K562 (cell line): ENCODE measurements at regions not wholly inside any gene's neighbourhood (a gene's known extent, or its start where the extent isn't known, plus 50 kb on each side); places are given as distances from the start of the nearest gene placed in this dataset.
A peak's percentile ranks its signal among the peaks of the same experiment; 100 is the strongest.

ENCODE experiments used
- ATAC-seq: fragments of 200-7000 bp; cut with Tn5 transposase; 3 replicates; pipeline ENCODE4 v1.9.1; 2020; ENCODE audit warnings: moderate library complexity
- BruUV-seq: library from RNA; stranded (reverse); fragments of 400-500 nt; replicated peaks from 2 replicates; lab custom pipeline; 2021; lab: Mats Ljungman, UMichigan
- CTCF ChIA-PET: fragments of 300-600 bp; formaldehyde crosslinking; extraction: SDS; loops from one replicate; lab custom pipeline; 2021; ENCODE audit warnings: low intra/inter-chr PET ratio; lab: Yijun Ruan, JAX
- POLR2A ChIA-PET: fragments of 300-600, 350-650 bp; sonication (Branson Sonifier 250); formaldehyde crosslinking; extraction: SDS; loops from one replicate; lab custom pipeline; 2021; ENCODE audit warnings: antibody characterized with exemption, inconsistent platforms; lab: Yijun Ruan, JAX
- DNase-seq, 4 experiments: peaks; one replicate each; pipeline versions ENCODE4 v3.0.0 to v3.0.0-alpha.2; 2011 to 2018; ENCODE audit warnings: low spot score in 3 of 4, mixed read lengths in 3 of 4; ENCODE audit errors: extremely low read depth in 1 of 4
- FAIRE-seq: peaks from 2 replicates; lab custom pipeline; 2011; peaks lifted over from hg19 to GRCh38; lab: Jason Lieb, UNC
- H2AFZ ChIP-seq: 2 replicates; pipeline ENCODE4 v1.6.0; 2011; ENCODE audit warnings: low read depth, low read length, control low read depth, inconsistent platforms
- H3K27ac ChIP-seq: fragments of 200-600 bp; 3 replicates; pipeline ENCODE4 v1.8.0; 2011; ENCODE audit warnings: low read depth, mild to moderate bottlenecking, control low read depth, inconsistent platforms, low read length, moderate library complexity, mixed read lengths; ENCODE audit errors: extremely low read depth
- H3K27me3 ChIP-seq, 2 experiments: fragments of 300-600 bp in 1 of 2; 2 replicates in 1 of 2; 3 replicates in 1 of 2; pipeline versions ENCODE4 v1.6.0 to v1.8.0; 2011; ENCODE audit warnings: inconsistent platforms in 2 of 2, low read length in 2 of 2, mild to moderate bottlenecking in 1 of 2, mixed read lengths in 1 of 2, moderate library complexity in 1 of 2; ENCODE audit not compliant: control insufficient read depth in 2 of 2, insufficient read depth in 2 of 2
- H3K36me3 ChIP-seq: fragments of 300-600 bp; 3 replicates; pipeline ENCODE4 v1.8.0; 2011; ENCODE audit warnings: mild to moderate bottlenecking, low read length, inconsistent platforms; ENCODE audit not compliant: control insufficient read depth, insufficient read depth
- H3K4me1 ChIP-seq, 2 experiments: fragments of 200-600 bp in 1 of 2; replicated peaks in 1 of 2; 2 replicates in 1 of 2; 3 replicates in 1 of 2; pipeline versions ENCODE4 v1.5.1 to v1.8.0; 2011; ENCODE audit warnings: inconsistent platforms in 2 of 2, low read length in 2 of 2, mild to moderate bottlenecking in 1 of 2, mixed read lengths in 1 of 2, moderate library complexity in 1 of 2; ENCODE audit not compliant: control insufficient read depth in 2 of 2, insufficient read depth in 2 of 2
- H3K4me2 ChIP-seq: 2 replicates; pipeline ENCODE4 v1.6.1; 2011; ENCODE audit warnings: low read length, control low read depth, inconsistent platforms, mixed read lengths; ENCODE audit not compliant: insufficient read depth
- H3K4me3 ChIP-seq: fragments of 200-600 bp; sonication (generic), shearing (Covaris generic); 2 replicates; pipeline ENCODE4 v1.5.1; 2016; ENCODE audit warnings: control low read depth, inconsistent platforms
- H3K79me2 ChIP-seq: fragments of 200-600 bp; 3 replicates; pipeline ENCODE4 v1.8.0; 2011; ENCODE audit warnings: low read length, inconsistent platforms; ENCODE audit not compliant: control insufficient read depth, insufficient read depth
- H3K9ac ChIP-seq, 2 experiments: 2 replicates each; pipeline versions ENCODE4 v1.6.0 to v1.6.1; 2011; ENCODE audit warnings: low read depth in 2 of 2, low read length in 2 of 2, control low read depth in 1 of 2, inconsistent platforms in 1 of 2, mild to moderate bottlenecking in 1 of 2, mixed read lengths in 1 of 2; ENCODE audit not compliant: insufficient read depth in 1 of 2
- H3K9me1 ChIP-seq: one replicate; pipeline ENCODE4 v1.6.0; 2011; ENCODE audit warnings: inconsistent platforms, mild to moderate bottlenecking, low read length, moderate library complexity; ENCODE audit not compliant: control insufficient read depth, insufficient read depth
- H3K9me3 ChIP-seq: replicated peaks from 2 replicates; pipeline ENCODE4 v1.5.1; 2011; ENCODE audit warnings: low read depth, low read length, inconsistent platforms; ENCODE audit not compliant: control insufficient read depth, insufficient read depth
- H4K20me1 ChIP-seq: replicated peaks from 2 replicates; pipeline ENCODE4 v1.6.1; 2011; ENCODE audit warnings: low read length, inconsistent platforms, mixed read lengths; ENCODE audit not compliant: control insufficient read depth, insufficient read depth
- ATF7 ChIP-seq: fragments of 450-650 bp; IDR thresholded peaks from 2 replicates; pipeline ENCODE4 v1.7.1; 2014; ENCODE audit warnings: mild to moderate bottlenecking, moderate library complexity
- FOXO4 ChIP-seq: fragments of 450-650 bp; formaldehyde crosslinking; IDR thresholded peaks from 2 replicates; pipeline ENCODE4 v1.4.0; 2020; ENCODE audit warnings: mild to moderate bottlenecking, moderate library complexity
- KAT8 ChIP-seq: fragments of 450-650 bp; IDR thresholded peaks from 2 replicates; pipeline ENCODE4 v1.6.1; 2016; ENCODE audit warnings: low read depth, mild to moderate bottlenecking
- MED1 ChIP-seq: sonication (generic); formaldehyde crosslinking; IDR thresholded peaks from 2 replicates; pipeline ENCODE4 v1.8.1; 2023; ENCODE audit warnings: missing genetic modification reagents, borderline replicate concordance
- XRCC4 ChIP-seq: IDR thresholded peaks from one replicate; pipeline ENCODE4 v1.6.1; 2011; ENCODE audit not compliant: insufficient read depth, insufficient read length; ENCODE audit errors: extremely low read depth
- ZNF24 ChIP-seq: fragments of 450-650 bp; IDR thresholded peaks from 2 replicates; pipeline ENCODE4 v1.6.1; 2016
- ZNF280A ChIP-seq: fragments of 450-650 bp; IDR thresholded peaks from 2 replicates; pipeline ENCODE4 v1.6.1; 2018; ENCODE audit warnings: mild to moderate bottlenecking, low read depth; ENCODE audit not compliant: partially characterized antibody
- WGBS: fragments of 100-300 bp; shearing (Covaris generic); methylation state at CpG from one replicate; pipeline ENCODE4 v1.1.6; 2016; ENCODE audit warnings: low coverage, mixed read lengths; ENCODE audit not compliant: insufficient coverage; ENCODE audit errors: missing lambda C conversion rate; 5-methylcytosine and 5-hydroxymethylcytosine counted together
- in situ Hi-C: fragments of 300-500 bp; cut with MboI; formaldehyde crosslinking; loops from 4 replicates; pipeline ENCODE4 v1.15.0; 2018; ENCODE audit warnings: inconsistent platforms, mixed read lengths
- intact Hi-C: fragments of 100-400 bp; cut with micrococcal nuclease; formaldehyde crosslinking; loops from 2 replicates; pipeline ENCODE4 v1.14.2; 2022

GRCh38 chr7:156050636-156051569 lies 238.6 kb upstream of the SHH start:
- no peaks in the 10 kb centered on the region for H3K9me3 ChIP-seq
- no peaks in the 10 kb centered on the region for H3K9me1 ChIP-seq
- no peak overlapping the region for H3K4me3 ChIP-seq
- CTCF ChIA-PET, result no interaction called here
- no peak overlapping the region for H2AFZ ChIP-seq
- FAIRE-seq (no peak), ATAC-seq (no peak), DNase-seq (no peak)
- in situ Hi-C loops (no loop called here), intact Hi-C loops (no loop called here)
- H3K27ac ChIP-seq, result no peak overlapping the region
- no peaks in the 10 kb centered on the region for H3K79me2 ChIP-seq
- POLR2A ChIA-PET, result interaction anchor here (0.6 kb wide), 1 partner anchor 78 kb away, joined by 3 read pairs; no protein-coding TSS in a partner anchor
- H3K4me1 ChIP-seq, result no peaks in the 10 kb centered on the region
- H3K36me3 ChIP-seq, result no peaks in the 10 kb centered on the region
- WGBS, result 1% methylated on average over 19 of the region's 19 CpGs
- TF ChIP-seq ZNF24, result peak; percentile 82
- no peak for TF ChIP-seq ZNF280A
- no peak overlapping the region for H3K9ac ChIP-seq
- peaks cover 18 to 42% of the 10 kb centered on the region in 2 experiments for H3K27me3 ChIP-seq
- no peaks in the 10 kb centered on the region for H4K20me1 ChIP-seq
- BruUV-seq, result no TSS peak
- no peak overlapping the region for H3K4me2 ChIP-seq

- H4K20me1 ChIP-seq, result no peaks in the 10 kb centered on the region
- H3K9me1 ChIP-seq, result no peaks in the 10 kb centered on the region
- FAIRE-seq (no peak), ATAC-seq (no peak), DNase-seq (no peak)
- no peak overlapping the region for H3K4me2 ChIP-seq
- H3K4me3 ChIP-seq, result no peak overlapping the region
- no peaks in the 10 kb centered on the region for H3K9me3 ChIP-seq
- no TSS peak for BruUV-seq
- H3K27me3 ChIP-seq, result peaks cover 20 to 45% of the 10 kb centered on the region in 2 experiments
- H3K4me1 ChIP-seq, result no peaks in the 10 kb centered on the region
- H3K36me3 ChIP-seq, result no peaks in the 10 kb centered on the region
- H3K27ac ChIP-seq, result no peak overlapping the region
- in situ Hi-C loops (no loop called here), intact Hi-C loops (no loop called here)
- H3K9ac ChIP-seq, result no peak overlapping the region
- WGBS, result 0% methylated on average over 8 of the region's 8 CpGs
- no peaks in the 10 kb centered on the region for H3K79me2 ChIP-seq
- no peak overlapping the region for H2AFZ ChIP-seq
- CTCF ChIA-PET, result no interaction called here
- POLR2A ChIA-PET, result no interaction called here
- TF ChIP-seq FOXO4 (CRISPR knock-in tag) (no peak), MED1 (CRISPR knock-in tag) (no peak), KAT8 (no peak), ATF7 (no peak), XRCC4 (no peak)
Observed at GRCh38 chr7:156049366-156049765, 237.1 kb upstream of the SHH start.
